22Rv1 (cell line): ENCODE measurements at regions not wholly inside any gene's neighbourhood (a gene's known extent, or its start where the extent isn't known, plus 50 kb on each side); places are given as distances from the start of the nearest gene placed in this dataset.
"Not testable (repeated sequence)": the region's sequence is repeated elsewhere in the genome, so short reads cannot be mapped to it uniquely, and the experiment has no call there.

Experiments
- ZFX ChIP-seq: fragments of 450-650 bp; IDR thresholded peaks from 2 replicates; pipeline ENCODE4 v1.6.1; 2017; ENCODE audit warnings: antibody characterized with exemption, borderline replicate concordance
- TF ChIP-seq, protein P1 (sequence below): fragments of 450-650 bp; IDR thresholded peaks from 2 replicates; pipeline ENCODE4 v1.5.1; 2017; ENCODE audit warnings: mild to moderate bottlenecking

GRCh38 chr14:22281447-22281874 is 307.6 kb downstream of the DAD1 start:
- TF ChIP-seq, protein P1, sequence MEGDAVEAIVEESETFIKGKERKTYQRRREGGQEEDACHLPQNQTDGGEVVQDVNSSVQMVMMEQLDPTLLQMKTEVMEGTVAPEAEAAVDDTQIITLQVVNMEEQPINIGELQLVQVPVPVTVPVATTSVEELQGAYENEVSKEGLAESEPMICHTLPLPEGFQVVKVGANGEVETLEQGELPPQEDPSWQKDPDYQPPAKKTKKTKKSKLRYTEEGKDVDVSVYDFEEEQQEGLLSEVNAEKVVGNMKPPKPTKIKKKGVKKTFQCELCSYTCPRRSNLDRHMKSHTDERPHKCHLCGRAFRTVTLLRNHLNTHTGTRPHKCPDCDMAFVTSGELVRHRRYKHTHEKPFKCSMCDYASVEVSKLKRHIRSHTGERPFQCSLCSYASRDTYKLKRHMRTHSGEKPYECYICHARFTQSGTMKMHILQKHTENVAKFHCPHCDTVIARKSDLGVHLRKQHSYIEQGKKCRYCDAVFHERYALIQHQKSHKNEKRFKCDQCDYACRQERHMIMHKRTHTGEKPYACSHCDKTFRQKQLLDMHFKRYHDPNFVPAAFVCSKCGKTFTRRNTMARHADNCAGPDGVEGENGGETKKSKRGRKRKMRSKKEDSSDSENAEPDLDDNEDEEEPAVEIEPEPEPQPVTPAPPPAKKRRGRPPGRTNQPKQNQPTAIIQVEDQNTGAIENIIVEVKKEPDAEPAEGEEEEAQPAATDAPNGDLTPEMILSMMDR = not testable (repeated sequence)
- TF ChIP-seq ZFX = not testable (repeated sequence)
